ENCODE measurements at regions not wholly inside any gene's neighbourhood (a gene's known extent, or its start where the extent isn't known, plus 50 kb on each side); places are given as distances from the start of the nearest gene placed in this dataset.

DNA sequence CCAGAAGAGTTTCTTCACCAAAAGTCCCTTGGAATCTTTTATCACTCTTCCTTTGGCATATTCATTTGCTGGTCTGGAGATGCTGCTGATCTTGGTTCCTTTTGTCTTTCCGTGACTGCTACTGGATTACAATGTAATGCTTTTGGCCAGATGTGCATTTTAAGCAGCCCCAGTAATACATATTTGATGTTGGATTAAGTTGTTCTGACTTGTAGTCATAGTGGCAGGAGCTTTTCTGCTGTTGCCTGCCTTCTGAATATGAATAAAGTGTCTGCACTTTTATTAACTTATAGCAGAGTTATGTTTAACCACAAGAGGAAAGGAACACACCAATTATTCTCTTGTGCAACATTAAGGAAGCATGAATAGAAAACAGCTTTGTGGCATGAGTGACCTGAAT lies 360.0 kb upstream of the DDI1 start:
- no peak for DNase-seq

DNA sequence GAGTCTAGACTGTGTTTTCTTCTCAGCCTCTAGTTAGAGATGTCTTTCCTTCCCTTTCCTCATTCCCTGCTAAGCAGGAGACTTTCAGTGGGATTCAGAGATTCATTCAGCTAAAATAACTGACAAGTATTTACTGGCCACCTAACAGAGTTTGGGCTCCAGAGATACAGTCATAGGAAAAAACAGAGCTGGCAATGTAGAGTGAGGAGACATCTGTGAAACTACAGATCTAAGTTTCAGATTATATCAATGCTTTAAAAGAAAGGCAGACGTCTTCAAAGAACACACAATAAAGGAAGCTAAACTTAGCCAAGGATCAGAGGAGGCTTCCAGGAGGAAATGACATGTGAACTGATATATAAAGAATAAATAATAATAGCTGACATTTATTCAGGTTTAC lies 355.6 kb upstream of the DDI1 start:
- DNase-seq, result no peak

DNA sequence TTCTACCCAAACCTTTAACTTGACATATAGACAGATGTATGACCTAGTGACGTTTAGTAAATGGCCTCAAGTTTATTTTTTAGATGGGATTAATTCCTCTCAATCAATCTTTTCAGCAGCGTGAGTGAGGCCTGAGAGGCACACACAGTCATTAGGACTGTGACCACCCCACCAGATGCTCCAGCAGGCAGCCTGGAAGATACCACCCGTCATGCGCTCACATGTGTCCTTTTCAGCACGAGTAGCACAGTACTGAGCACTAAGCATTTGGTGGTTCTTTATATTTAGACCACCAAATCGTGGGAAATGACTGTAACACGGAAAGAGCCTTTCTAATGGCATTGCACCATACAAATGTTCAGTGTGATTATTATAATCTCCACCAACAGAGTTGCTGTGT lies 354.6 kb upstream of the DDI1 start:
- no peak for DNase-seq

DNA sequence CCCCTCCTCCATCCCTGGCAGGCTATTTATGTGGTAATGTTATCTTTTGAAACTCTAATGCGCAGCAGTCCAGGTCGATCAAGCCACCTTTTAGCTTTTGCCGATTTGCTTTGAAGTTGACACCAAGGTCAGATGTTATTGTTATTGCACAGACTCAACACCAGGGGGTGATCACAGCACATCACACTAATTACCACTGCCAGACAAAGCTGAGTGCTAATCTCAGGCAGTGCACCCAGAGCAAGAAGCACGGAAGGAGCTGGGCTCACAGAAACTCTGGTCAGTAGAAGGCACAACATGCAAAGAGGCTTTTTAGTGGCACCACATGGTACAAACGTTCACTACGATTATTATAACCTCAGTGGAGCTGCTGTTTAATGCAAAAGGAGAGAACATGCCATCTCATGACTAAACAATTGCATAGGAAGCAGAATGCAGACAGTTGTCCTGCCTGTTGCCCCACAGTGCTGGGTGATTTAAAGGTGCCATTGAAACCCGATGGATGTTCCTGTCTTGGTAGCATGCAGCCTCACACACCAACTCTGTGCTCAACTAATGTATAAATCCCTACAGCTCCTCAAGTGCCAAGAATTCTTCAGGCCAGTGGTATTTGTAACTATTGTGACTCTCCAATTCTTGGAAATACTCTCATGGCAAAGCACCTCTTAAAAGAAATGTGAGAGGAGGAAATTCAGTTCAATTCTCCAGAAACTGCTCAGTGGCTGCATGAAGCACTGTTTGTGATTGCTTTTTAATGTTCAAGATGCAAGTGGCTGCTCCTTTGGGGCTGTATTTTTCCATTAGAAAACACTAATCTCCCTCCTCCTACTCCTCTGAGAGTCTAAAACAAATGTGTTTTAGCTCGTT lies 353.9 kb upstream of the DDI1 start:
- peak; percentile 21 for DNase-seq

DNA sequence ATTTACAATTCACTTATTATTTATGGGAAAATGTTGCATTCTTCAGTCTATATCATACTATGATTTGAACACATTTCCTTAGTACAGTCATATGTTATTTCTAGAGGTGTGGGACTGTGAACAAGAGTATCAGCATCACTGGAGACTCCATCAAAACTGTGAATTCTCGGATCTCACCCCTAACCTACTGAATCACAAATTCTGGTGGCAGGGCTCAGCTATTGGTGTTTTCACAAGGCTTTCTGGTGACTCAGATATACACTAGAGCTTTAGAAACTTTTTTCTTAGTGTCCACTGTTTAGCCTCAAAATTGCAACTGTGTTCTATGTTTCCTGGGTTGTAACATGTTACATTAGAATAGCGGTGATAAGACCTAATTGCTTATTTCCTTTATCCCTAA lies 352.9 kb upstream of the DDI1 start:
- DNase-seq, result no peak

DNA sequence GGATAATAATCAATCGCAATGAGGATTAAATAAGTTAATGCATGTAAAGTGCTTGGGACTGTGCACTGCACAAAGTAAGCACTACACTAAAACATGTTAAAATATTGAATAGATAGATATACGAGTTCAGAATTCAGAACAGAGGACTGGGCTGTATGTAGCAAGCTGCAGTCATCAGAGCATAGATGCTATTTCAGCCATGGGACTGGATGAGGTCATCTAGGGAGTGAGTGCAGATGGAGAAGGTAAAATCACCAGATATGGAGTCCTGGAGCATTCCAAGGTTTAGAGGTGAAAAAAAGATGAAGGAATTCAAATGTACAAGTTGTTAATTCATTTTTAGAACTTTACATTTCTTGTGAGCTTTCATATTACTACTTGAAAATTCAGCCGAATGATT lies 347.5 kb upstream of the DDI1 start:
- DNase-seq, result no peak

DNA sequence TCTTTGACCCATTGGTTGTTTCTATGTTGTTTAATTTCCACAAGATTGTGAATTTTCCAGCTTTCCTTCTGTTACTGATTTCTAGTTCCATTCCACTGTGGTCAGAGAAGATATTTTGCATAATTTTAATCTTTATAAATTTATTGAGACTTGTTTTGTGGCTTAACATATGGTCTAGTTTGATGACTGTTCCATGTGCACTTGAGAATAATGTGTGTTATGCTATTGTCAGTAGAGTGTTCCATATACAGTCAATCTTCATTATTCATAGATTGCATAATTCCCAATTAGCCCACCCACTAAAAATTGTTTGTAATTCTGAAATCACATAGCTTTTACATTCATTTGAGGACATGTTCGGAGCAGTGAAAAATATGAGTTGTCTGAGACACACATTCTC lies 346.1 kb upstream of the DDI1 start:
- DNase-seq, result no peak

DNA sequence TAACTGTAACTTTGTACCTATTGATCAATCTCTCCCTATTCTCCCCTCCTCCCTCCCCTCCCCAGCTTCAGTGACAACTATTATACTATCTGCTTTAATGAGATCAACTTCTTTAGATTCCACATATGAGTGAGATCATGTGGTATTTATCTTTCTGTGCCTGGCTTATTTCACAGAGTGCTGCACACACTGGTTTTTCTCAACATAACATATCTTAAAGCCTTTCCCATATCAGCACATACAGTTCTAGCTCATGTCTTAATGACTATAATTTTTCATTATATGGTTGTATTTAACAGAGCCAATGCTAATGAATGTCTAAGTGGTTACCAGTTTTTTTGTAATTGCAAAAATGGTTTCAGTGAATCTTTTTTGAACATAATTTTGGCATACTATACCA lies 340.3 kb upstream of the DDI1 start:
- no peak for DNase-seq

DNA sequence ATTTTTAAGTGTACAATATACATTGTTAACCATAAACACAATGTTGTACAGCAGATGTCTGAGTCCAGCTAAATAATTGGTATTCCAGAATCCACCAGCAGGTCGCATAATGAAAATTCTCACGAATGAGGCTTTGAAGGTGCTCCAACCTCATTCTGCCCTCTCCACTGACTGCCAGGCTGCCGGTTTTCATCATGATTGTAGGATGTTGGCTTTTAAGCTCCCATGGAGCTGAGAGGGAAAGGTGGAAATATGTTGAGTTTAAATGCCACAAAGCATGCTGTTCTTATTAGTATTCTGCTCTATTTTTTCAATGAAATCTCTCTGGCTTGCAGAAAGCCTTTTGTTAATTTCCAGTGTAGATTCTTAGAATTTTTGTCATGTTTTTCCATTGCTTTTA lies 337.2 kb upstream of the DDI1 start:
- no peak for DNase-seq

DNA sequence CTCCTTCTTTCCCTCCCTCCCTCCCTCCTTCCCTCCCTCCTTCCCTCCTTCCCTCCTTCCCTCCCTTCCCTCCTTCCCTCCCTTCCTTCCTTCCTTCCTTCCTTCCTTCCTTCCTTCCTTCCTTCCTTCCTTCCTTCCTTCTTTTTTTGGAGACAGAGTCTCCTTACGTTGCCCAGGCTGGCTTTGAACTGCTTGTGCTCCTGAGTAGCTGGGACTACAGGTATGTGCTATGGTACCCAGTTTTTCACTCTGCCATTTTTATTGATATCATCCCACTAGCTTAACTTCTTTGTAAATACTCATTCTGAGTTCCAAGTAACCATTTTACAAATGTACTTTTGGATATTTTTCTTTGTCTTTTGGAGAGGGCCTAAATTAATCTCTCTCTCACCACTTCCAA lies 336.8 kb upstream of the DDI1 start:
- no peak for DNase-seq

DNA sequence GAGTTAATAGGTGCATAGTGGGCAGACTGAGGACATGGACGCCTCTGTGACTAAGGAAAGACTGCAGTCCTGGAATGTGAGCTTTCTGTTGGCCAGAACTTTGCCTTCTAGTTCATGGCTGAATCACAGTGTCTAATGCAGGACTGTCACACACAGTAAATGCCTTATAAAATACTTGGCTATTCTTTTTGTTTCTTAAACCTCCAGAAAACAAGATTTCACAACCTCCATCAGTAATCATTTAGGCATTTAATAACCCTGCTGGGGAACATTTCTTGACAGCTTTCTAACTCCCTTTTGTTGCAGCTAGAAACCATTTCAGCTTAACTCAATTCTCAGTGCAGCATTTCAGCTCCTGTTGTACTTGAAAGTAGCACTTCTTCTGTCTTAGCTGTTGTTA lies 335.8 kb upstream of the DDI1 start:
- no peak for DNase-seq

DNA sequence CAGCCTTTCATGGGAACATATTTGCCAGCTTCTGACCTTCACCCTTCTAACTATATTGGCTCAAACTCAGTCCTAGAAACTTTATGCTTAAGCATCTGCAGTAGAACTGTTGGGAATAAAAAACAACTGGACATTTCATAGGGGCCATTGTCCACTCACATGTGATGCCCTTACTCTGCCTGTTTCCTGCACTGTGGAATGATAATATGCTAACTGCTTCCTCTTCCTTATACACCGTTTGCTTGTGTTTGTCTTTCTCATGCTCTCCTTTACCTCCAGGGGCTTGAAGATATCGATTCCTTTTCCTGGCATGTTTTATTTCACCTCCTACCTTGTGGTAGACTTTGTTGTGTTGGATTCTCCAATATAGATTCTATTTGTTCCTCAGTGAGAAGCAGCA lies 333.0 kb upstream of the DDI1 start:
- no peak for DNase-seq

DNA sequence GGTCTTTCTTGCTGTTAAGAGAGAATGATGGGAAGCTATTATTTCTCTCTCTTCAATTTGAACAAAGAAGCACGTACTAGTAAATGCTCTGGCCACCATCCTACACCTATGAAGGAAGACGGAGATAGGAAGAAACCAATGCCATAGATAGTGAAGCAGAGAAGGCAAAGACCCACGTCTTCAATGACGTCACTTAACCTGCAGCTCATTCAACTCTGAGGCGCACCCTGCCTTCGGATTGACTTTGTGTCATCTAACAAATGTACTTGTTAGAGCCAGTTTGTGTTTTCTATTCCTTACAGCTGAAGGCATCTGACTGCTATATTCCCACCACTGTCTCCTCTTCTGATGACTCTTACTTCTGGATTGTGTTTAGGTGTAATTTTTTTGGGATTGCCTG lies 332.5 kb upstream of the DDI1 start:
- DNase-seq, result no peak

DNA sequence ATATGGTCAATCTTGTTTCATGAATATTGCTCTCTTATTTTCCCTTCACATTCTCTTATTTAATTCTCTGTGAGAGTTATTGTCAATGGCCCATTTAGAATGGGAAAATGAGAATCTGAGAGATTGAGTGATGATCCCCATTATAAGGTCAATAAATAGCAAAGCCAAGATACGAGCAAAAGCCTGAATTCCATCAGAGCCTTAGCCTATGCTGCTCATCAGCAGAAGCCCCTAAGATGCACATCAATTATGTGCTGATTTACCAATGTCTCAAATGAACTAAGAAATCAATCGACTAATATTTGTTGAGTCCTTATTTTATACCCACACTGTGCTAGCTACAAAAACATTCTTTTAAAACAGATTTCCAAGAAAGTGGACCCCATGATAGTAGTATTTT lies 330.8 kb upstream of the DDI1 start:
- DNase-seq, result no peak

DNA sequence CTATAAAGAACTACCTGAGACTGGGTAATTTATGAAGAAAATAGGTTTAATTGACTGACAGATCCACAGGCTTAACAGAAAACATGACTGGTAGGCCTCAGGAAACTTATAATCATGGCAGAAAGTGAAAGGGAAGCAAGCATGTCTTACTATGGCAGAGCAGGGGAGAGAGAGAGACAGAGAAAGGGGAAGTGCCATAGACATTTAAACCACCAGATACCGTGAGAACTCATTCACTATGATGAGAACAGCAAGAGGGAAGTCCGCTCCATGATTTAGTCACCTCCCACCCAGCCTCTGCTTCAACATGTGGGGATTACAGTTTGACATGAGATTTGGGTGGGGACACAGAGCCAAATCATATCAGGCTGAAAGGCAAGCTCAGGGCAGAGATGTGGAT lies 327.1 kb upstream of the DDI1 start:
- no peak for DNase-seq

DNA sequence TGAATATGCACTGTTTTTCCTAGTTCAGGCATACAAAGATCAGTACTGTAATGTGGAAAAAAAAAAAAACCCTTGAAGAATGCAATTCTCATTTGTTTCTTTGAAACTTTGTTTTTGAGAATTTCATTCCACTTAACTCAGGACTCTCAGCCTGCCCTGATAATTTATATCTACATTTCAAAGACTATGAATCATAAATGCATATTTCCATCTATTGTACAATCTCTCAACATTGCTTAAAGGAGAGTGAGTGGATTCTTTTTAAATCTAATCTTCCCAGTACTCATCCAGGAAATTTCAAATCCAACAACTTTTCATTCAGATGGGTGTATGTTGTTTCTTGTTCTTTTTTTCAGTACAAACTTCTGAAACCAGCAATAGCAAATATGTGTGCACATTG lies 322.2 kb upstream of the DDI1 start:
- no peak for DNase-seq

DNA sequence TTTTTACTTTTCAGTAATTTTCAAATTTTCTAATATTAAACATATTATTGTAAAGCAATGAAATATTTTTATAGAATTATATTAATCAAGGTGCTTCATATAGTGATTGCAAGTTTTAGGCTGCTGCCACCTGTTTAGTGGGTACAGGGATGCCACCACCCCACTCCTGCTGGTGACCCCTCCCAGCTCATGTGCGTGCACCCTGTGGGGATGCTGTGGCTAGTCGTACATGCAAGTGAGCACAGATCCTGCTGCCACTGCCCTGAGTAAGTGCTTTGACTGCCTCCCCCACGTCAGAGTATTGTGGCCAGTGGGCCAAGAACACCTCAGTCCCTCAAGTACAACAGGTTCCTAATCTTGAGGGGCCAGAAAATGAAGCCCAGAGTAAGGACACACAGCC lies 320.1 kb upstream of the DDI1 start:
- no peak for DNase-seq

DNA sequence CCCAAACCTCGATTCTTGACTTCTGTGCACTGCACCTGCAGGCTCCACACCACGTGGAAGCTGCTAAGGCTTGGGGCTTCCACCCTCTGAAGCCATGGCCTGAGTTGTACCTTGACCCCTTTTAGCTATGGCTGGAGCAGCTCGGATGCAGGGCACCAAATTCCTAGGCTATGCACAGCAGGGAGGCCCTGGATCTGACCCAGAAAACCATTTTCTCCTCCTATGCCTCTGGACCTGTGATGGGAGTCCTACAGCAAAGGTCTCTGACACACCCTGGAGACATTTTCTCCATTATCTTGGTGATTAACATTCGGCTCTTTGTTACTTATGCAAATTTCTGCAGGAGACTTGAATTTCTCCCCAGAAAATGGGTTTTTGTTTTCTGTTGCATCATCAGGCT lies 309.2 kb upstream of the DDI1 start:
- no peak for DNase-seq

DNA sequence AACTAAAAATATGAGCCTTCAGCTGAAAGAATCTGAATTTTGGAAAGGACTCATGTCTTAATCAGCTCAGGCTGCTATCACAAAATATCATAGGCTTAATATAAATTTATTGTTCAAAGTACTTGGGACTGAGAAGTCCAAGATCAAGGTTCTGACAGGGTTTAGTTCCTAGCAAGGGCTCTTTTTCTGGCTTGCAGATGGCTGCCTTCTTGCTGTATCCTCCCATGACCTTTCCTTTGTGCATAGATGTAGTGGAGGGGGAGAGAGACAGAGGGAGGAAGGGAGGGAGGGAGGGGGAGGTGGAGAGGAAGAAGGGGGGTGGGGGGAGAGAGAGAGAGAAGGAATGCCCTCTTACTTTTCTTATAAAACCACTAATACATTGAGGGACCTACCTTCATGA lies 306.8 kb upstream of the DDI1 start:
- no peak for DNase-seq

DNA sequence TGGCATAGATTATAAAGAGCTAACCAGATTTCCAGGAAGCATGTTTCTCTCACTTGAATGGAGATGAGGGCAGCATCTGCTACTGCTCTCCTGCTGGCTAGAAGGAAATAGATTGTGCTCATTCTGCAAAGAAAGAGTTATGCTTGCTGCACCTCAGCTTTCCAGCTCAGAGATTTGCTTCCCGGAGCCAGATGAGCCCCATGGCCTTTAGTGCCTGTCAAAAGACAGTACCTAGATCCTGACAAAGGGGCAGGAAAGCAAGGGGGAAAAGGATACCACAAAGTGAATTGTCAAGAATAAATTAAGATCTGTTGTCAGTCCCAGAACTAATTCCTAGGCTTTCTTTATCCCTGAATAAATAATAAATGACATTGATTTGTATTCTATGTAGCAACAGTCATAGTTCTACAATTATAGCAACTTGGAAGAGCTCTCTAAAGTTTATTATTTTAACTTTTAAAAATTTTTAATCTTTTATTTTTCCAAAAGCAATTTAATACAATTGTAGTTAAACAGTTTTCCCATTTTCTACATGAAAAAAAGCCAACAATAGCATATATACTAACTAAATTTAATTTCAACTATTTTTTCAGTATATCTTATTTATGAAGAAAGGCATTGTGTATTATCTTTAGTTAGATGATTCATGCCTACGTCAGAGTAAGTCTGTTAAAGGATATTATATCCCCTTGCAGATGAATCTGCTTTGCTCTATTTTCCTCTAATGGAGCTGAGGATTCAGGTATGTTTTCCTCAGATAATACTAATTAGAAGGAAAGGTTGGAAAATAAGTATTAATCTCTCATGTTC lies 306.1 kb upstream of the DDI1 start:
- no peak for DNase-seq

DNA sequence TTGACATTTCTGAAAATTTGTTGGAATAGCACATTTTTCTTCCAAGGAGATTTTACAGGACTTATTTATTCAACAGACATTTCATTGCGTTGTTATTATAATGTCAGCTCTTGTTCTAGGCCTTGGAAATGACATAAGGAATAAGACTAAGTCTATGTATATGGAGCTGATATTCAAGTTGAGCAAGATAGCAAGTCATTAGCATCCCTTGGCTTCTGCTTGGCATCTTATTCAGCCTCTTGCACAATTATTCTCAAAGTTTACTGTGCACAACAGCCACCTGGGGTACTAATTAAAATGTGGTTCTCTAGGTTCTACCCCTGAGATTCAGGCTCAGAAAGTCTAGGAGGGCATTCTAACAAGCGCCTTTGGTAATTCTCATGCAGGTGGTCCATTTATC lies 304.8 kb upstream of the DDI1 start:
- DNase-seq, result no peak

DNA sequence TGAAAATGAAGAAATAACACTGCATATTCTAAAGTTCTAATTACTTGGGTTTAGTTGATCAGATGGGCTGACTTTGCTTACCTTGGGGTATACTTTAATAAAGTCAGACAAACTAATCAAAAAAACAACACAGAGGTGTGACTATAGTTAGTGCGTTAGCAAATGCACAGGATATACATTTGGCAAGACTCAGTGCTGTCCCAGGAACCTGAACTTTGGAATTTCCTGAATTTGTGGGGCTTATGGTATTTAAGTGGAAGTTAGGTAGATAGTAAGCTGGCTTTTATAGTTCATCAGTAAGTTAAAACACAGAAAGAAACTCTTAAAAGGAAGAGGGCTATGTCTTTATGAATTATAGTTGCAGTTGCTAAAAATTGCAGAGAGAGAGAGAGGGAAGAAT lies 302.6 kb upstream of the DDI1 start:
- DNase-seq, result no peak

DNA sequence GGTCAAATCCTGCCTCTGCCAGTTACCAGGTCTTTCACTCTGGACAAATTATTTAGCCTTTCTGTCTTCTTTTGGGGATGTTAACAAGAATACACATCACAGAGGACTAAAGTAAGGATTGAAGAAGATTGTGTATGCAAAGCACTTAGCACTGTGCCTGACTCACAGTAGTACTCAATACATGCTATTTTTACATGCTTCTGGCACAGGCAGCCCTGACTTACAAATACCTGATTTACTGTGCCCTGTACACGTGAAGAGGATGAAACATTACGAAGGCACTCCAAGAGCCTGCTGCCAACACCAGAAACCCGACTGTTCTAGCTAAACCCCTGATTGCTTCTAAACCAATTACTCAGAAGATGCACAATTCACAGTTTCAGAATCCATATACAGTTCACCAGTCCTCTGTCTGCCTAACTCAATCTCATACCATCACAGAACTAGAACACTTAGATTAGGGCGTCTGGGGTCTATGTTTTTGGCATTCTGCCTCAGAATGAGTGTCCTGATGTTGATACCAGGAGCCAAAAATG lies 300.9 kb upstream of the DDI1 start:
- DNase-seq, result no peak

DNA sequence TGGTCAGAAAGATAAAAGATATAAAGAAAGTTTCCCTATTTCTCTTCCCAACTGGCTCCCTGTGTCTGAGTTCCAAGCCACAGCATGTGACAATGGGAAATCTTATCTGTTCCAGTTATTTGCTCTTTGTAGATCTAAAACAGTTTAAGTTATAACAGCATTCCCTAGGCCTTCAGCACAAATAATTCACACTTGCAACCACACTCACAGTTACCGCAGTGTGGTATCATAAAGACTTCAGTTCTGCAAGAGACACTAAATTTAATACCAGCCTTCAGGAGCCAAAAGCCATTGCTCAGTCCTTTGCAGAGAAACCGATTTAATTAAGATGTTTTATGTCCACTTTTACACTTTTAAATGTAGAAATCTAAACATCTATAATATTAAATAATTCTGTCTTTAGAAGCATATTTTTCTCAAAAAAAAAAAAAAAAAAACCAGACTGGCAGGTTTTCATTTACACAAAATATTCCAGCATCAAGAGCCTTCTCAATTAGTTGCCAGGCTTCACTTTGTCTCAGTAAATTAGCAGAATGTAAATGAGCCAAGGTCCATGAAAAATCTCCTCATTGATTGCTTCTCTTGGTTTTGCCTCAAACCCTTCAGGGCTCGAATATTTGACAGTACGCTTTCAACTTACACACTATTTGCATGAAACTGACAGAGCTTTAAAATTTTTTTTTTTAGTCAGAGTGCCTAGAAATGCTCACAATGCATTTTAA lies 300.0 kb upstream of the DDI1 start:
- DNase-seq, result no peak

Measured in NCI-H1436 (cell line).